ENCODE measurements at regions not wholly inside any gene's neighbourhood (a gene's known extent, or its start where the extent isn't known, plus 50 kb on each side); places are given as distances from the start of the nearest gene placed in this dataset.

GRCh38 chr6:56343295-56343694 is 95.9 kb upstream of the COL21A1 start:
- DNase-seq: no peak

- DNase-seq: no peak
Measured at GRCh38 chr6:56339524-56339923, 92.1 kb upstream of the COL21A1 start.

GRCh38 chr6:56335726-56336125 is 88.3 kb upstream of the COL21A1 start:
- DNase-seq: no peak

GRCh38 chr6:56334937-56335336 is 87.6 kb upstream of the COL21A1 start:
- no peak for DNase-seq

- DNase-seq: no peak
Measured at GRCh38 chr6:56329271-56330050, 82.1 kb upstream of the COL21A1 start.

- no peak for DNase-seq
Measured at GRCh38 chr6:56328728-56329090, 81.3 kb upstream of the COL21A1 start.

- DNase-seq: no peak
Measured at GRCh38 chr6:56327946-56328727, 80.8 kb upstream of the COL21A1 start.

GRCh38 chr6:56324396-56324795 is 77.0 kb upstream of the COL21A1 start:
- DNase-seq: no peak

GRCh38 chr6:56318851-56319250 is 71.5 kb upstream of the COL21A1 start:
- DNase-seq: no peak

- DNase-seq: peak in 1 of 2 experiments; percentile 49
Measured at GRCh38 chr6:56314683-56315523, 67.5 kb upstream of the COL21A1 start.

- no peak for DNase-seq
Measured at GRCh38 chr6:56311533-56312448, 64.4 kb upstream of the COL21A1 start.

- no peak for DNase-seq
Measured at GRCh38 chr6:56311061-56311460, 63.7 kb upstream of the COL21A1 start.

GRCh38 chr6:56310241-56310640 is 62.9 kb upstream of the COL21A1 start:
- no peak for DNase-seq

- no peak for DNase-seq
Measured at GRCh38 chr6:56299916-56300315, 52.5 kb upstream of the COL21A1 start.

- DNase-seq: peak in 1 of 2 experiments; percentile 3
Measured at GRCh38 chr6:56297022-56297989, 49.9 kb upstream of the COL21A1 start.
